ENCODE measurements at regions not wholly inside any gene's neighbourhood (a gene's known extent, or its start where the extent isn't known, plus 50 kb on each side); places are given as distances from the start of the nearest gene placed in this dataset.

GRCh38 chr11:21944577-21944976 is 248.3 kb upstream of the ANO5 start:
- Histone ChIP-seq H3K4me2 (no peak overlapping the region), H2AFZ (ENCODE audit: low read depth) (no peak overlapping the region), H3K4me1 (ENCODE audit: control insufficient read depth in 1 of 2, insufficient read depth in 2 of 2, low read depth in 1 of 2, low read length in 1 of 2) (no peaks in the 10 kb centered on the region), H3F3A (replicated peaks; ENCODE audit: insufficient read depth) (no peaks in the 10 kb centered on the region), H3K9me2 (no peaks in the 10 kb centered on the region), H3K36me3 (replicated peaks in 1 of 2; ENCODE audit: control insufficient read depth in 1 of 2, insufficient read depth in 2 of 2, low read length in 1 of 2) (no peaks in the 10 kb centered on the region), H4K20me1 (ENCODE audit: insufficient read depth) (no peaks in the 10 kb centered on the region), H3K27ac (ENCODE audit: low read depth in 2 of 2, low read length in 1 of 2) (no peak overlapping the region), H3K9me3 (no peaks in the 10 kb centered on the region; the same call in 1 of the 2 replicates), H3K27me3 (ENCODE audit: insufficient read depth) (no peaks in the 10 kb centered on the region), H3K4me3 (ENCODE audit: low read depth in 2 of 2, low read length in 1 of 2) (no peak overlapping the region), H3K79me2 (ENCODE audit: insufficient read depth) (no peaks in the 10 kb centered on the region), H3K9ac (no peak overlapping the region)
- POLR2A ChIA-PET = no interaction called here
- no peak for DNase-seq
- 46% methylated on average over 4 of the region's 4 CpGs for WGBS (ENCODE audit: low lambda C conversion rate)
- no peak for TF ChIP-seq RAD21 (IDR thresholded peaks at IDR 0.05; ENCODE audit: low read length)
- no peak for TF ChIP-seq MAX (IDR thresholded peaks at IDR 0.05; ENCODE audit: low read depth)
- no peak for TF ChIP-seq SIN3A (IDR thresholded peaks at IDR 0.05; ENCODE audit: borderline replicate concordance, low read depth, low read length)
- no peak for TF ChIP-seq TCF12 (IDR thresholded peaks at IDR 0.05)
- no peak for TF ChIP-seq MEF2A (IDR thresholded peaks at IDR 0.05; ENCODE audit: borderline replicate concordance, low read depth)
- TF ChIP-seq GABPA (IDR thresholded peaks at IDR 0.05; ENCODE audit: low read depth) = no peak
- no peak for TF ChIP-seq POLR2AphosphoS5 (IDR thresholded peaks at IDR 0.05; ENCODE audit: low read depth, low read length)
- TF ChIP-seq TAF1 (IDR thresholded peaks at IDR 0.05; ENCODE audit: borderline replicate concordance, low read depth, low read length) = no peak
- TF ChIP-seq RXRA (IDR thresholded peaks at IDR 0.05; ENCODE audit: borderline replicate concordance, low read depth) = no peak
- no peak for TF ChIP-seq FOXJ3 (CRISPR knock-in tag; IDR thresholded peaks at IDR 0.05)
- TF ChIP-seq USF1 (IDR thresholded peaks at IDR 0.05; ENCODE audit: borderline replicate concordance, low read depth) = no peak
- no peak for TF ChIP-seq PBX3 (IDR thresholded peaks at IDR 0.05)
- no peak for TF ChIP-seq ZBTB33 (IDR thresholded peaks at IDR 0.05; ENCODE audit: borderline replicate concordance, low read depth)
- no peak for TF ChIP-seq ELF1 (IDR thresholded peaks at IDR 0.05)
- TF ChIP-seq IRF3 (IDR thresholded peaks at IDR 0.05; ENCODE audit: low read depth, low read length) = no peak
- no peak for TF ChIP-seq CTCF (IDR thresholded peaks at IDR 0.05)
- no peak for TF ChIP-seq NFIC (IDR thresholded peaks at IDR 0.05; ENCODE audit: borderline replicate concordance)
- TF ChIP-seq MXI1 (IDR thresholded peaks at IDR 0.05; ENCODE audit: low read depth, low read length) = no peak
- TF ChIP-seq NRF1 (IDR thresholded peaks at IDR 0.05; ENCODE audit: low read depth, low read length) = no peak
- TF ChIP-seq FOSL2 (IDR thresholded peaks at IDR 0.05; ENCODE audit: borderline replicate concordance, low read depth) = no peak
- CTCF ChIA-PET = interaction anchor here (1.8 kb wide), 1 partner anchor 16 kb away, joined by 4 read pairs; no protein-coding TSS in a partner anchor
